GM12864 (cell line): ENCODE measurements at regions not wholly inside any gene's neighbourhood (a gene's known extent, or its start where the extent isn't known, plus 50 kb on each side); places are given as distances from the start of the nearest gene placed in this dataset.

Experiments
- DNase-seq: peaks from one replicate; pipeline ENCODE4 v3.0.0-alpha.2; 2011; ENCODE audit warnings: low read depth
- H3K4me3 ChIP-seq: 2 replicates; pipeline ENCODE4 v1.5.1; 2011; ENCODE audit warnings: mild to moderate bottlenecking, low read depth, low read length, control low read depth
- CTCF ChIP-seq: IDR thresholded peaks from 2 replicates; pipeline ENCODE4 v1.5.1; 2011; ENCODE audit warnings: low read depth, mild to moderate bottlenecking, moderate library complexity, low read length, control low read depth, inconsistent platforms; ENCODE audit errors: missing control alignments

- TF ChIP-seq CTCF: no peak
- H3K4me3 ChIP-seq: no peak overlapping the region
- no peak for DNase-seq
Observed at GRCh38 chr7:145252031-145252430, 416.2 kb upstream of the TPK1 start.

- TF ChIP-seq CTCF: no peak
Observed at GRCh38 chr7:145224775-145225174, 388.9 kb upstream of the TPK1 start.

GRCh38 chr7:145219461-145219860 lies 383.6 kb upstream of the TPK1 start:
- no peak overlapping the region for H3K4me3 ChIP-seq
- no peak for DNase-seq
- TF ChIP-seq CTCF: no peak

More at GRCh38 chr7:145224775-145225174, 388.9 kb upstream of the TPK1 start:
- no peak for DNase-seq
- H3K4me3 ChIP-seq: no peak overlapping the region

- TF ChIP-seq CTCF: no peak
- no peak for DNase-seq
- H3K4me3 ChIP-seq: no peak overlapping the region
Observed at GRCh38 chr7:145216866-145217265, 381.0 kb upstream of the TPK1 start.

- TF ChIP-seq CTCF: no peak
- DNase-seq: no peak
- H3K4me3 ChIP-seq: no peak overlapping the region
Observed at GRCh38 chr7:145212050-145212449, 376.2 kb upstream of the TPK1 start.

GRCh38 chr7:145211211-145211610 lies 375.4 kb upstream of the TPK1 start:
- DNase-seq: no peak
- no peak overlapping the region for H3K4me3 ChIP-seq
- TF ChIP-seq CTCF: no peak

- no peak overlapping the region for H3K4me3 ChIP-seq
- no peak for TF ChIP-seq CTCF
- DNase-seq: no peak
Observed at GRCh38 chr7:145193951-145194350, 358.1 kb upstream of the TPK1 start.
